Dendritic cell treated with granulocyte-macrophage colony-stimulating factor and Interleukin-4, amounts not matched to agents 40 ng/mL and 50 ng/mL, for 4 days (primary cell): ENCODE measurements at regions not wholly inside any gene's neighbourhood (a gene's known extent, or its start where the extent isn't known, plus 50 kb on each side); places are given as distances from the start of the nearest gene placed in this dataset.
"Not testable (repeated sequence)": the region's sequence is repeated elsewhere in the genome, so short reads cannot be mapped to it uniquely, and the experiment has no call there.

Experiments used
- H3K27ac Mint-ChIP-seq: one replicate; pipeline ENCODE4 v1.8.0; 2022; ENCODE audit warnings: mild to moderate bottlenecking, mixed read lengths
- H3K27me3 Mint-ChIP-seq: one replicate; pipeline ENCODE4 v1.8.0; 2022; ENCODE audit warnings: mild to moderate bottlenecking, mixed read lengths
- H3K36me3 Mint-ChIP-seq: one replicate; pipeline ENCODE4 v1.8.0; 2022; ENCODE audit warnings: low read depth, mixed read lengths
- H3K4me1 Mint-ChIP-seq: one replicate; pipeline ENCODE4 v1.8.0; 2022; ENCODE audit warnings: low read depth, mixed read lengths
- H3K4me3 Mint-ChIP-seq: one replicate; pipeline ENCODE4 v1.8.0; 2022; ENCODE audit warnings: mild to moderate bottlenecking, moderate library complexity, mixed read lengths
- H3K9me3 Mint-ChIP-seq: one replicate; pipeline ENCODE4 v1.8.0; 2022; ENCODE audit warnings: mixed read lengths
- intact Hi-C: fragments of 100-400 bp; cut with micrococcal nuclease; formaldehyde crosslinking; loops from one replicate; pipeline ENCODE4 v1.15.0; 2022

DNA sequence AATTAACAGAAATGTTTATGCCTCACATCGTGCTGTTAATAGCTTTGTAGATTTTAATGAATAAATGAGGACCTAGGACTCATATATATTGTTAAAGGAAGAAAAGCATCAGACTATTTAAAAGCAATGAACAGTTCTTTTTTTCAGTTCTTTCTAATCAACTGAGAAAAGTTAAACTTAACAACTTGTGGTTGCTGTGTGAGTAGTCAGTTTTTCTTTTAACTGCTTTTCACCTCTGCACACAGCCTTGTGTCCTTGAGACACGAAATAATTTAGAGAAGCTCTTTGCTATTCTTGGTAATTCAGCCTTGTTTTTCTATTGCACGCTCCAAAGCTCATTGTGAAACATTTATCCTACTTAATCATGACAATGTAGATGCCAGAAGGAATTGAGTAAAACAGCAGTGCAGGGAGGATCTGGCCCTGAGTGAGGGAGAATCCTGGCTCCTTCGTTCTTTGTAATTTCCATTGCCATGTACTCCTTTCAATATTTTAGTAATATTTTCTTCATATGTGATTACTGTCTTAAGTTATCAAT is 499.0 kb downstream of the PYDC2 start:
- H3K36me3 Mint-ChIP-seq = no peaks in the 10 kb centered on the region
- H3K27ac Mint-ChIP-seq = no peak overlapping the region
- no peak overlapping the region for H3K4me3 Mint-ChIP-seq
- H3K9me3 Mint-ChIP-seq = no peaks in the 10 kb centered on the region
- H3K27me3 Mint-ChIP-seq = no peaks in the 10 kb centered on the region
- intact Hi-C loops = no loop called here
- no peaks in the 10 kb centered on the region for H3K4me1 Mint-ChIP-seq

DNA sequence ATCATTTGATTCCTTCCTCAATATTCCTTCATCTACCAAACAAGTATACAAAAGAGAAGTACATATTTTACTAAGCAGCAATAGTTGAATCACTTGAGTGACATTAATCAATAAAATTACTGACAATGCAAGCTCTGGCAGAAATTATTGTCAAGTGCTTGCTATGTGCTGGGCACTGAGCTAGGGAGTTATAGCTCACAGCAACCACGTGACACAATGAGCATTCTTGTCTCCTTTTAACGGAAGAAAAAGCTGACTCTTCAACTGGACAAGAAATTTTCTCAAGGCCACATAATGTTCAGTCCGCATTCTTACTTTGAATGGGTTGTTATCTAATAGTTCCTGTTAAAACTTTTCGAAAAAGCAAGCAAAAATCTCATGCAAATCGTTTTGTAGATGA is 500.1 kb downstream of the PYDC2 start:
- H3K27me3 Mint-ChIP-seq = no peaks in the 10 kb centered on the region
- H3K4me3 Mint-ChIP-seq = no peak overlapping the region
- intact Hi-C loops = no loop called here
- H3K27ac Mint-ChIP-seq = no peak overlapping the region
- no peaks in the 10 kb centered on the region for H3K4me1 Mint-ChIP-seq
- no peaks in the 10 kb centered on the region for H3K9me3 Mint-ChIP-seq
- no peaks in the 10 kb centered on the region for H3K36me3 Mint-ChIP-seq

GRCh38 chr3:191961529-191961928 is 500.6 kb downstream of the PYDC2 start:
- Mint-ChIP-seq H3K9me3 (no peaks in the 10 kb centered on the region), H3K36me3 (no peaks in the 10 kb centered on the region)

DNA sequence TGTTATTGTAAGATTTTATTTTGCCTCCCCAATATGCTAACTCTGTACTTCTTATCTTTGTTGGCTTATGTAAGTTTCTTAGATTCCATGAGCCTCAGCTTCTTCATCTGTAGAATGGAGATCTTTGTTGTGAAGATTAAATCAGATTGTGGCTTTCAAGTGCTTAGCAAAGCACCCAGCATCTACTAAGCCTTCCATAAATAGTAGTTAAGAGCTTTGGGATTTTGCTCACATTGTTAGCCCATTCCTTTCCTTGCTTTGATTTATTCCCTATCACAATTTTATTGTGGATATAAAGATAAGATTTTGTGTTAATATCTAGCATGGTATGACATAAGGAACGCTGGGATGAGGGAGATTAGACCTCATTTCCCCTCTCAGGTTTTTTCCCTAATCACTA is 501.4 kb downstream of the PYDC2 start:
- H3K27me3 Mint-ChIP-seq = no peaks in the 10 kb centered on the region
- no peaks in the 10 kb centered on the region for H3K9me3 Mint-ChIP-seq
- H3K27ac Mint-ChIP-seq = no peak overlapping the region
- H3K4me3 Mint-ChIP-seq = no peak overlapping the region
- intact Hi-C loops = no loop called here
- no peaks in the 10 kb centered on the region for H3K4me1 Mint-ChIP-seq
- no peaks in the 10 kb centered on the region for H3K36me3 Mint-ChIP-seq

More at GRCh38 chr3:191961529-191961928, 500.6 kb downstream of the PYDC2 start:
- H3K4me1 Mint-ChIP-seq = no peaks in the 10 kb centered on the region
- H3K27ac Mint-ChIP-seq = no peak overlapping the region
- H3K27me3 Mint-ChIP-seq = no peaks in the 10 kb centered on the region
- intact Hi-C loops = no loop called here
- no peak overlapping the region for H3K4me3 Mint-ChIP-seq

DNA sequence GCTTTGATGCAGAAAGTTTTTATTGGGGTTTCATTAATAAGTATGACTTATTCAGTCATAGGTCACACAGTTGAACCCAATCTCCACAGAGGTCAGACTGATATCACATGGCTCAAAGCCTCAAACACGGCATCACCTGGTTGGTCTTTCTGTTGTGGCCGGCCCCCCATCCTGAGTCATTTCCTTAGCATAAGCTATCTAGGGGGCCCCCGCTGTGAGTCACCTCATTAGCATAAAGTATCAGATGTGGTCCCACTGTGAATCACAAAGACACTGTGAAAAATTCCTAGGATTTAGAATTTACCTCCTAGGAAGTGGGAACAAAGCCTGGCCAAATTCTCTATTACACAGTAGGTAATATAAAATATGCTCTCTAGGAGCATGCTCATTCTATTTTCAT is 502.2 kb downstream of the PYDC2 start:
- Mint-ChIP-seq H3K4me1 (no peaks in the 10 kb centered on the region), H3K36me3 (no peaks in the 10 kb centered on the region), H3K27me3 (no peaks in the 10 kb centered on the region), H3K4me3 (no peak overlapping the region), H3K27ac (no peak overlapping the region), H3K9me3 (no peaks in the 10 kb centered on the region)
- intact Hi-C loops = no loop called here

DNA sequence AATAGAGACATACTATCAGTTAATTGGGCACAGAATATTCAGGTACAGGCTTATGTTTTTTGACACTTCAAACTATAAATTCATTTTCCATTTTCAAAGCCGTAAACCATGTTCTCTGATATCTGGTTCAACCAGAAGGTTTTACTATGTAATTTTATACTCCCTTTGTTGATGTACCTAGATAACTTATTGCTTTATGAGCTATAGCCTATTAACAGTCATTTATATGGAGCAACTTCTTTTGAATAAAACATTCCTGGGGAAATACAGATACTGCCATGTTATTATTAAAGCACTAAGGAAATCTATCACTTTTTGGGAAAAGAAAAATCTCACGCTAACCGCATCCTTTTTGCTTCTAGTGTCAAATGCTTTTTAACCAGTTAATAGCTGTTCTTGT is 505.6 kb downstream of the PYDC2 start:
- Mint-ChIP-seq H3K27me3 (no peaks in the 10 kb centered on the region), H3K4me3 (no peak overlapping the region), H3K4me1 (no peaks in the 10 kb centered on the region), H3K27ac (no peak overlapping the region), H3K36me3 (no peaks in the 10 kb centered on the region), H3K9me3 (no peaks in the 10 kb centered on the region)
- intact Hi-C loops = no loop called here

DNA sequence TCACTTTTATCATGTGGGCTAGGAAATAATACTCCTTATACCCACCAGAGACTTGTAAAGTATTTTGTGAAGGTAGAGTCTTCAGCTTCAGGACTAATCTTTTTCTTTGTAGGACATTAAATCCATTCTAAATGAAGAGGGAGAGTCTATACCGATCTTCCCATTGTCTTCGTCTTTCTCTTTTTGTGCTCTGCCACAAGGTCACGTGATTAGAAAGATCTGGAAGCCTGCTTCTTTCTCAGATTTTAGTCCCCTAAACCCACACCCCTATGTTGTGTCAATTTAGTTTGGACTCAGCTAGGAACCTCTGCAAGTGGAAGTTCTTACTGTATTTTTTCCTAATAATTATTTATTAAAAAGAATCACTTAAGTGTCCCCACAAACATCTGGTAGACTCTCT is 507.3 kb downstream of the PYDC2 start:
- H3K27ac Mint-ChIP-seq = no peak overlapping the region

DNA sequence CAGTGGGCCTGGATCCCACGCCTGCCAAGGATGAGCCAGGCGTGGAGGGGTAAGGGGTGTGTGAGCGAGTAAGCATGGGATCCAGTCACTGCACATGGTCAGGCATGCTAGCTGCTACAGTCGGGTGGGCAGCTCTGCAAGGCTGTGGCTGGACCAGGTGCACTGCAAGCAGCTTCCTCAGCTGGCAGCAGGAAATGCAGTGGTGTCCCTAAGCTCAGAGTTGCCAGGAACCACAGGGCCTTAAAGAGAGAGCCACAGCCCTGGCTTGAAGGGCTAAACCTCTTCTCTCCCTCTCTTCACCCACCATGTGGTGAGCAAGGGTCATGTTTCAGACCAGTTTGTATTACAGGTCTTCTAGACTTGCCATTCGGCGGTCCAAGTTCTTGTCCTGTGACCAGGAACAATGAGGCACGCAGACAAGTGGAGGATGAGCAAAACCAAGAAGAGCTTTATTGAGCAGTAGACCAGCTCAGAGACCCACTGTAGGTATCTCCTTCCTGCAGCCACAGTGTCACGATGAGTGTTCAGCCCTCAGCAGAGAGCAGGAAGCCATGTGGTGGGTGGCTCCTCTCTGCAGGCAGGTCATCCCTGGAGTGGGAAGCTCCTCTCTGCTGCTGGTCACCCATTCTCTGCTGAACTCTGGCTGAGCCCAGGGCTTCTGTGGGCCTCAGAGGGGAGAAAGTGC is 511.9 kb downstream of the PYDC2 start:
- intact Hi-C loops = no loop called here
- no peak overlapping the region for H3K27ac Mint-ChIP-seq
- no peaks in the 10 kb centered on the region for H3K27me3 Mint-ChIP-seq

More for the DNA sequence above, 507.3 kb downstream of the PYDC2 start:
- H3K36me3 Mint-ChIP-seq = no peaks in the 10 kb centered on the region
- H3K9me3 Mint-ChIP-seq = no peaks in the 10 kb centered on the region
- H3K27me3 Mint-ChIP-seq = no peaks in the 10 kb centered on the region
- intact Hi-C loops = no loop called here
- no peaks in the 10 kb centered on the region for H3K4me1 Mint-ChIP-seq
- H3K4me3 Mint-ChIP-seq = no peak overlapping the region

DNA sequence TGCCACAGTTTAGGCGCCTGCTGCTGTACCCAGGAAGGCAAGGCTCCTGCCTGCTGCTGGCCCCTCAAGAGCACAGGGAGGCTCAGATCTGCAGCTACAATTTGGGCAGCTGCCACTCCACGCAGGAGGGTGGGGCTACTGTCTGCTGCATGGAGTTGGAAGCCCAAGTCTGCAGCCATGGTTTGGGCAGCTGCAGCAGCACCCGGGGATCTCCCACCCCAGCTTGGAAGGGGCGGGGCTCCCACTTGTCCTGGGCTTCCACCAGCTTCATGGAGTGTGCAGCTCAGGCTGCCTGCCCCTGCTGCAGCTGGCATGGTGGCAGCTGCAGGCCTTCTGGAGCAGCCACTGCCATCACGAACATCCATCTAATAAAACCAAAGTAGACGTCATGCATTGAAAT is 512.9 kb downstream of the PYDC2 start:
- intact Hi-C loops = no loop called here
- no peaks in the 10 kb centered on the region for H3K4me1 Mint-ChIP-seq
- H3K27ac Mint-ChIP-seq = no peak overlapping the region
- no peak overlapping the region for H3K4me3 Mint-ChIP-seq
- H3K36me3 Mint-ChIP-seq = no peaks in the 10 kb centered on the region
- H3K27me3 Mint-ChIP-seq = no peaks in the 10 kb centered on the region
- H3K9me3 Mint-ChIP-seq = peaks cover 15% of the 10 kb centered on the region

More for the DNA sequence above, 511.9 kb downstream of the PYDC2 start:
- H3K36me3 Mint-ChIP-seq = no peaks in the 10 kb centered on the region
- H3K4me3 Mint-ChIP-seq = no peak overlapping the region
- H3K9me3 Mint-ChIP-seq = peaks cover 13% of the 10 kb centered on the region
- H3K4me1 Mint-ChIP-seq = no peaks in the 10 kb centered on the region

DNA sequence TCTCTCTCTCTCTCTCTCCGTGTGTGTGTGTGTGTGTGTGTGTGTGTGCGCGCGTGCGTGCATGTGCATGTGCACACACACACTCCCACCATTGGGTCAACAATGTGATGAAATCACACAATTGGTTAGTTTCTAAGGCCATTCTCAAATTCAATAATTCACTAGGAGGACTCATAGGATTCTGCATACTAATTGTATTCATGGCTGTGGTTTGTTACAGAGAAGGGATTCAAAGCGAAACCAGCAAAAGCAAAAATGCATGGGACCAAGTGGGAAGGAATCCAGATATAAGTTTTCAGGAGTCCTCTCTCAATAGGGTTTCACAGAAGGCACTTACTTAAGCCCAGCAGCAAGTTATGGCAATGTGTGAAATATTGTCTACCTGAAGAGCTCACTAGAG is 515.0 kb downstream of the PYDC2 start:
- intact Hi-C loops = no loop called here
- no peaks in the 10 kb centered on the region for H3K36me3 Mint-ChIP-seq
- no peaks in the 10 kb centered on the region for H3K27me3 Mint-ChIP-seq
- no peak overlapping the region for H3K27ac Mint-ChIP-seq
- peaks cover 20% of the 10 kb centered on the region for H3K9me3 Mint-ChIP-seq
- H3K4me1 Mint-ChIP-seq = no peaks in the 10 kb centered on the region
- no peak overlapping the region for H3K4me3 Mint-ChIP-seq

GRCh38 chr3:191980443-191980842 is 519.5 kb downstream of the PYDC2 start:
- Mint-ChIP-seq H3K4me1 (no peaks in the 10 kb centered on the region), H3K27me3 (no peaks in the 10 kb centered on the region), H3K9me3 (peaks cover 28% of the 10 kb centered on the region), H3K4me3 (no peak overlapping the region), H3K27ac (no peak overlapping the region), H3K36me3 (no peaks in the 10 kb centered on the region)
- intact Hi-C loops = no loop called here

DNA sequence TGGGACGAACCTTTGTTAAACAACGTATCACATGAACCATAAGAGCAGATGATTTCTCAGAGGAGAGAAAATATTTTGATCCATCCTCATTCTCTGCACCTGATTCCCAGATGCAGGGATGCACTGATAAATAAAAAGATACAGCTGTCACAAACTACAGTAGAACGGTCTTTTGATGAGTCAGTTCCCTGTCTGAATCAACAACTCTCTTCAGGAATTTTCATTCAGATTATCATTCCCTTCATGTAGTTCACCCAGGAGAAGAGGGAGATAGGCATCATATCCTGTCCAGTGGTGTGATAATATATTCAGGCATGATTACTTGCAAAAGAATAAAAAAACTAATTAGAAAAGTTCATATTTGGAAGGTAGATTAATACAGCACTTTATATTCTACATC is 521.5 kb downstream of the PYDC2 start:
- no peak overlapping the region for H3K27ac Mint-ChIP-seq
- H3K4me1 Mint-ChIP-seq = no peaks in the 10 kb centered on the region
- H3K27me3 Mint-ChIP-seq = no peaks in the 10 kb centered on the region
- intact Hi-C loops = no loop called here
- H3K4me3 Mint-ChIP-seq = no peak overlapping the region
- H3K36me3 Mint-ChIP-seq = no peaks in the 10 kb centered on the region
- H3K9me3 Mint-ChIP-seq = peaks cover 19% of the 10 kb centered on the region

DNA sequence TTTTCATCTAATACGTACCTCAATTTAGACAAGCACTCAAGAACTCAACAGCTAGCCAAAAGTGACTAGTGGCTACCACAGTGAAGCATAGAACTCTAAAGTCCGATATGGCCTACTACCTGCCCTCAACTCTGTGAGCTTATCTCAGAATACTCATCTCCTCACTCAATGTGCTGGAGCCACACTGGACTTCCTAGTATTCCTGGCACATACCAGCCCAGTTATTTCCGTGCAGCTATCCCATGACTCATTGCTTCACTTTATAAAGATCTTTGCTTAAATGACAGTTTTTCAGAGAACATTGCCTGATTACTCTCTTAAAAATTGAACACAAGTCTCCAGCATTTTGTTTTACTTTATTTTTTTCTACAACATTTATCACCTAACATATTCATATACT is 524.7 kb downstream of the PYDC2 start:
- no peak overlapping the region for H3K27ac Mint-ChIP-seq
- peaks cover 28% of the 10 kb centered on the region for H3K9me3 Mint-ChIP-seq
- H3K4me3 Mint-ChIP-seq = no peak overlapping the region
- intact Hi-C loops = no loop called here
- no peaks in the 10 kb centered on the region for H3K36me3 Mint-ChIP-seq
- H3K27me3 Mint-ChIP-seq = no peaks in the 10 kb centered on the region
- no peaks in the 10 kb centered on the region for H3K4me1 Mint-ChIP-seq

- Mint-ChIP-seq H3K4me1 (no peaks in the 10 kb centered on the region), H3K36me3 (no peaks in the 10 kb centered on the region), H3K27ac (no peak overlapping the region), H3K27me3 (no peaks in the 10 kb centered on the region), H3K4me3 (no peak overlapping the region), H3K9me3 (peaks cover 40% of the 10 kb centered on the region)
- intact Hi-C loops = no loop called here
Observed at GRCh38 chr3:191987831-191988350, 526.9 kb downstream of the PYDC2 start.

- not testable (repeated sequence) for H3K4me3 Mint-ChIP-seq, H3K27ac Mint-ChIP-seq
Observed at GRCh38 chr3:191993952-191994351, 533.0 kb downstream of the PYDC2 start.

More at GRCh38 chr3:191993952-191994351, 533.0 kb downstream of the PYDC2 start:
- H3K36me3 Mint-ChIP-seq, H3K4me1 Mint-ChIP-seq, intact Hi-C loops, H3K27me3 Mint-ChIP-seq: not testable (repeated sequence)
- peaks cover 69% of the 10 kb centered on the region for H3K9me3 Mint-ChIP-seq
